HepG2 (cell line): ENCODE measurements at regions not wholly inside any gene's neighbourhood (a gene's known extent, or its start where the extent isn't known, plus 50 kb on each side); places are given as distances from the start of the nearest gene placed in this dataset.

Experiments used
- ATAC-seq: fragments of 200-7000 bp; cut with Tn5 transposase; 3 replicates; pipeline ENCODE4 v1.9.1; 2020; ENCODE audit warnings: mild to moderate bottlenecking, moderate library complexity
- BruUV-seq: library from RNA; stranded (reverse); fragments of 400-500 nt; replicated peaks from 2 replicates; lab custom pipeline; 2021; lab: Mats Ljungman, UMichigan
- CTCF ChIA-PET: fragments of 300-600 bp; formaldehyde crosslinking; extraction: SDS; loops from one replicate; lab custom pipeline; 2021; ENCODE audit warnings: low total read pairs, inconsistent platforms, low intra/inter-chr PET ratio; lab: Yijun Ruan, JAX
- POLR2A ChIA-PET: fragments of 350-600 bp; sonication (Branson Sonifier 250); formaldehyde crosslinking; loops from one replicate; lab custom pipeline; 2020; ENCODE audit warnings: antibody characterized with exemption, inconsistent platforms; lab: Yijun Ruan, JAX
- DNase-seq: peaks from one replicate; pipeline ENCODE4 v3.0.0-alpha.2; 2015; ENCODE audit warnings: low spot score
- FAIRE-seq: peaks from 3 replicates; lab custom pipeline; 2011; peaks lifted over from hg19 to GRCh38; lab: Jason Lieb, UNC
- H2AFZ ChIP-seq: one replicate; pipeline ENCODE4 v1.6.1; 2011; ENCODE audit warnings: low read length, inconsistent platforms
- H3K27ac ChIP-seq: fragments of 300-600 bp; 3 replicates; pipeline ENCODE4 v1.8.0; 2011; ENCODE audit warnings: mixed run types, mild to moderate bottlenecking, mixed read lengths, low read length, inconsistent platforms; ENCODE audit not compliant: insufficient read depth; ENCODE audit errors: extremely low read length
- H3K27me3 ChIP-seq, 2 experiments: fragments of 200-600 bp in 1 of 2; 2 replicates in 1 of 2; 3 replicates in 1 of 2; pipeline versions ENCODE4 v1.6.0 to v1.8.0; 2011; ENCODE audit warnings: low read length in 2 of 2, mild to moderate bottlenecking in 2 of 2, moderate library complexity in 2 of 2, inconsistent platforms in 1 of 2; ENCODE audit not compliant: insufficient read depth in 2 of 2, control insufficient read depth in 1 of 2
- H3K36me3 ChIP-seq, 2 experiments: fragments of 200-600 bp in 1 of 2; replicated peaks in 1 of 2; 2 replicates in 1 of 2; 3 replicates in 1 of 2; pipeline versions ENCODE4 v1.5.1 to v1.8.0; 2011; ENCODE audit warnings: low read length in 2 of 2, inconsistent platforms in 1 of 2; ENCODE audit not compliant: insufficient read depth in 2 of 2, control insufficient read depth in 1 of 2
- H3K4me1 ChIP-seq: 2 replicates; pipeline ENCODE4 v1.5.1; 2012; ENCODE audit warnings: low read length, inconsistent platforms; ENCODE audit not compliant: insufficient read depth
- H3K4me2 ChIP-seq: 2 replicates; pipeline ENCODE4 v1.6.0; 2011; ENCODE audit warnings: low read depth, low read length, inconsistent platforms
- H3K4me3 ChIP-seq, 3 experiments: fragments of 200-600 bp in 1 of 3; sonication (generic), shearing (Covaris generic) in 1 of 3; replicated peaks in 1 of 3; 2 replicates each; pipeline ENCODE4 v1.5.1; 2011 to 2016; ENCODE audit warnings: low read length in 3 of 3, inconsistent platforms in 2 of 3, low read depth in 2 of 3, mild to moderate bottlenecking in 2 of 3, control low read depth in 1 of 3, mixed read lengths in 1 of 3; ENCODE audit not compliant: insufficient read depth in 1 of 3
- H3K79me2 ChIP-seq: one replicate; pipeline ENCODE4 v1.6.1; 2011; ENCODE audit warnings: low read length, inconsistent platforms; ENCODE audit not compliant: insufficient read depth
- H3K9ac ChIP-seq: 2 replicates; pipeline ENCODE4 v1.6.0; 2011; ENCODE audit warnings: mild to moderate bottlenecking, low read depth, low read length, inconsistent platforms; ENCODE audit not compliant: insufficient read depth
- H3K9me3 ChIP-seq: 2 replicates; pipeline ENCODE4 v1.5.1; 2012; ENCODE audit warnings: mild to moderate bottlenecking, low read length
- H4K20me1 ChIP-seq: 2 replicates; pipeline ENCODE4 v1.6.0; 2011; ENCODE audit warnings: inconsistent platforms, mild to moderate bottlenecking, low read length, moderate library complexity; ENCODE audit not compliant: insufficient read depth
- CTCF ChIP-seq: sonication (generic); formaldehyde crosslinking; IDR thresholded peaks from 2 replicates; pipeline ENCODE4 v1.5.0; 2020; ENCODE audit warnings: mild to moderate bottlenecking, missing genetic modification reagents, moderate library complexity
- FOSL2 ChIP-seq: sonication (generic); formaldehyde crosslinking; IDR thresholded peaks from 2 replicates; pipeline ENCODE4 v1.4.0; 2020; ENCODE audit warnings: missing genetic modification reagents
- GLI4 ChIP-seq: sonication (generic); formaldehyde crosslinking; IDR thresholded peaks from 2 replicates; pipeline ENCODE4 v1.5.1; 2020; ENCODE audit warnings: missing genetic modification reagents, mild to moderate bottlenecking, moderate library complexity, borderline replicate concordance
- HMGXB4 ChIP-seq, 2 experiments: sonication (generic) in 1 of 2; formaldehyde crosslinking in 1 of 2; IDR thresholded peaks; 2 replicates each; pipeline versions ENCODE4 v1.4.0 to v1.6.1; 2018 to 2020; ENCODE audit warnings: missing genetic modification reagents in 2 of 2, borderline replicate concordance in 1 of 2, low read depth in 1 of 2, mild to moderate bottlenecking in 1 of 2, missing biosample characterization in 1 of 2
- IKZF5 ChIP-seq: IDR thresholded peaks from 2 replicates; pipeline ENCODE4 v1.6.1; 2018; ENCODE audit warnings: missing genetic modification reagents, mild to moderate bottlenecking, missing compliant biosample characterization
- ZNF577 ChIP-seq: sonication (generic); formaldehyde crosslinking; IDR thresholded peaks from 2 replicates; pipeline ENCODE4 v1.4.0; 2020; ENCODE audit warnings: mild to moderate bottlenecking, low read depth, missing genetic modification reagents, borderline replicate concordance
- WGBS: methylation state at CpG from one replicate; pipeline ENCODE4 v1.1.6; 2017; ENCODE audit warnings: low lambda C conversion rate; 5-methylcytosine and 5-hydroxymethylcytosine counted together
- in situ Hi-C: cut with HindIII; loops from 2 replicates; pipeline ENCODE4 v1.10.0; 2017; ENCODE audit warnings: low pct_unique_long_range_greater_than_20kb; ENCODE audit not compliant: extremely low pct_ligation_motif_present
- intact Hi-C: fragments of 100-400 bp; cut with micrococcal nuclease; formaldehyde crosslinking; loops from one replicate; pipeline ENCODE4 v1.10.0; 2022; ENCODE audit not compliant: unreplicated experiment

GRCh38 chr3:65039754-65040210 lies 352.0 kb upstream of the ADAMTS9 start:
- no peak overlapping the region for H3K4me3 ChIP-seq
- POLR2A ChIA-PET, result no interaction called here

More at GRCh38 chr3:65039754-65040210, 352.0 kb upstream of the ADAMTS9 start:
- Histone ChIP-seq H2AFZ (no peak overlapping the region), H3K27me3 (no peaks in the 10 kb centered on the region; a peak in 1 of 5 replicates), H3K79me2 (no peaks in the 10 kb centered on the region), H4K20me1 (no peaks in the 10 kb centered on the region), H3K4me1 (no peaks in the 10 kb centered on the region), H3K4me2 (no peak overlapping the region), H3K9me3 (no peaks in the 10 kb centered on the region), H3K9ac (no peak overlapping the region), H3K27ac (no peak overlapping the region), H3K36me3 (no peaks in the 10 kb centered on the region)
- 0% methylated on average over 1 of the region's 6 CpGs for WGBS
- ATAC-seq, result peak; percentile 57; the same call in 2 of the 3 replicates
- no peak for TF ChIP-seq CTCF
- no peak for TF ChIP-seq GLI4 (CRISPR knock-in tag)
- TF ChIP-seq FOSL2, result peak; percentile 53
- TF ChIP-seq ZNF577, result no peak
- TF ChIP-seq IKZF5 (CRISPR knock-in tag), result no peak
- no peak for TF ChIP-seq HMGXB4 (CRISPR knock-in tag; IDR thresholded peaks at IDR 0.05; ENCODE audit: borderline replicate concordance in 1 of 2, low read depth in 1 of 2)
- CTCF ChIA-PET, result no interaction called here
- FAIRE-seq, result no peak
- no TSS peak for BruUV-seq
- DNase-seq, result peak; percentile 67
- in situ Hi-C loops (no loop called here), intact Hi-C loops (no loop called here)
